ENCODE measurements at regions not wholly inside any gene's neighbourhood (a gene's known extent, or its start where the extent isn't known, plus 50 kb on each side); places are given as distances from the start of the nearest gene placed in this dataset.

DNA sequence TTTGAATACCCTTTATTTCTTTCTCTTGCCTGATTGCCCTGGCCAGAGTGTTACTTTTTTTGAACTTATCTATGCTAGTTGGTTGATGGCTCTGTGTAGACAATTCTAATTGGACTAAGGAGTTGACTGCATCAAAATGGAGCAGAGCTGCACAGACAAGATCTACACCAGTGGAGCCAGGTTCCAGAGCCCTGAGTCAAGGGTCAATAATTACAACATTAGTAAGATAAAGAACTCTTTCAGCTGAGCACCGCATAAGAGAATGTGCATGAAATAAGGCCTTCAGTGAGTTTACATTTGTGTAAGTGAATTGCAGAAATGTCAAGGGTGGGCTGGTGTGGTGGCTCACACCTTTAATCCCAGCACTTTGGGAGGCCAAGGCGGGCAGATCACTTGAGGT is 599.7 kb upstream of the TENM3 start:
- no peak for DNase-seq

DNA sequence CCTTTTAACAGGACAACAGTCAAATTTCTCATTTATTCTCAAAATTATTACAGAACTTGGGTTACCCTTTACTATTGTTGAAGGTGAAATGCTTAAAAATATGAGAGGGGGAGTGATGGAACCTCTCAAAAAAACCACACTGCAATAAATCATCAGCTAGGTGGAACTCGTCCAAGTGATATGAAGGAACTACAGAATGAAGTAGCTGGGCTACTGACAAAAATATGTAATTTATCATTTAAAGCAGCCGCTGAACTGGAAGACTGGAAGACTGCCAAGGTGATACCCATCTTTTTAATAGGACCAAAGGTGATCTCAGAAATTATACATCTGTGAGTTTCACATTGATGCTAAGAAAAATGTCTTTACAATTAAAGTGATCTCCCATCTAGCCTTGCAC is 597.7 kb upstream of the TENM3 start:
- no peak for DNase-seq

DNA sequence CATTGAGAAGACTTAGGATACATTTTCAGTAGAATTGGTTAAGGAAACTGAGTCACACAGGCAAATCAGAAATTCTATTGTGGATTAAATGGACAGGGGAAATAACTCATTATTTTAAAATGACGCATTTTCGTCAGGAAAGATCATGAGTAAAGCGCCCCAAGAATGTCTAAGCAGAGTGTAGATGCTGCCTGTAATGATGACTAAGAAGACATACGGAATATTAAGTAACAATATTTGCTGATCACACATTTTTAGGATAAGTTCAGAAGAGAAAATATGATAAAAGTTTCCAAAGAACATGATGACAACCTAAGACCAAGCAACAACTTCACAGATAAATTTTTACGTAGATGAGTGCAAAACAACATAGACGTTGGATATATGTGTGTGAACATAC is 596.3 kb upstream of the TENM3 start:
- DNase-seq: no peak

DNA sequence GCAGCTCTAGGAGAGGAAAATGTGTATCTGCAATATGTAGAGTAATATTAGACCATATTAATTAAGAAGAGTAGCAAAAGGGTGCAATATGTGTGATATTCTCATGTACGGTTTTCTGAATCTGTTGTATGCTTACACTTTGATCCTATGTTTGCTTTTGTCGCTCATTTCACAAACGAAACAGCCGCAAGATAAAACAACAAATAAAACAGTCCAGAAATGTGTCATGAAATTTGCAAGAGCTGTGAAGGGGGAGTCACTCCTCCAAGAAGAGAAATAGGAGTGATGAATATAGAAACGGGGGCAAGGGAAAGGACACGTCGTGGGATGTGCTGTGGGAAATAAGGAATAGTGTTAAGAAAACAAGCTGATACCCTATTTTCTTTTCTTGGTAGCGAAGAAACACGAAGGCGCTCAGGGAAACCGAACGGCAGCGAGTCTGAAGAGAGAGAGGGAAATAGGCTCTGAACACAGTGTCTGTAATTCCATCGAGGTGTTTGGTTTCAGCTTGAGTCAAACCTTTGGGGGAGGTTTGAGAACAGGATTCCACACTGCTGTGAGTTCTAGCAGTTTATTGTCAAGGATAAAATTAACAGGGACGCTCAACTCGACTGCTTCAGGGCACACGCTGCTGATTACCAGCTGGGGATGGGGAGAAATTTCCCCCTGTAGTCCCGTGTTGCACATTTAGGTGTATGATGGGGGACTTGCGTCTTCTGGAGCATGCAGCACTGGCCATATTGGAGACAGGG is 595.6 kb upstream of the TENM3 start:
- DNase-seq: no peak

DNA sequence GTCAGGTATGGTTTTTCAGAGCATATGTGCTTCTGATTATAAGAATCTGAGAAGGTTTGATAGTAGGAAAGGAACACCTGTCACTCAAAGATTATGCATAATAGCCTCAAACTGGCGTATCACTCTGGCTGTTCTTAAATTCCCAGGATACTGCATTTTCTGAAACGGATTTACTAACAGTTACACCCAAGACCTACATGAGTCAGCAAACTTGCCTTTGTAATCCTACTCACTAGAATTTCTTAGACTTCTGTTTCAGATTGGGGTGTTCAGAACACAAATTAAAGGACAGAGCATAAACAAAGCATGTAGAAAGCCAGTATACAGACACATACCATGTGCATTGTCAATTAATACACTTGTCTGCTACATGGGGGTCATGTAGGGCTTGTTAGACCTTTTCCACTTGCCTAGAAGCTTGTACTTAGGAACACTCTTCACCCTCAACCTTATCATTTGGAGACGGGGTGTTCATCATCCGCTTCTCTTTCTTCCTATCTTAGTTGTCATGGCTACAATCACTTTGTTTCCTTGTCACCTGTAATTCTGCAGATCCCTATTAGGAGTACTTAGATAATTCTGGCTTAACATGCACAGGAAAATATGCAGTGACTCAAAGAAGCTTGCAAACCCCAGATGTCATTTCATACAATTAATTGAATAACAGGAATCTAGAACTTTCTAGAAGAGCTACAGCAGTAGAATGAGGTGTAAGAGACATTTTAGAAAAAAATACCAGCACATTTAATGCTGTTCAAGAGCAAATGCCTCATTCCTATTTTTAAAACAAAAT is 593.0 kb upstream of the TENM3 start:
- DNase-seq: no peak

DNA sequence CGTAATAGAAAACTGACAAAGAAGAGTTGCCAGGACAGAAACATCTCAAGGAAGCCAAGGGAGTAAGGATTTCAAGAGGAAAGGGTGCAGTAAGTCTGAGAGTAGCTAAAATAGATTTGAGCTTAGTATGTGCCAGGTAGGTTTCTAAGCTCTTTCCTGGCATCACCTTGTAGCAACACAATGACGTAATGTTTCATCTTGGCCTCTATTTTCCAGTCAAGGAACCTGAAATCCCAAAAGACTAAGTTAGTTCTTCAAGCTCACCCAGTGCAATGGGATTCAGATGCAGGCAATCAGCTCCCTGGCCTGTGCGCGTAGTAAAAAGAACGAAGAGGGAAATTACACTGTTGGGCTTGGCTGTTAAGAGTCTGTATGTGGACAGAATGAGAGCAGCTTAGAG is 586.5 kb upstream of the TENM3 start:
- DNase-seq: no peak

DNA sequence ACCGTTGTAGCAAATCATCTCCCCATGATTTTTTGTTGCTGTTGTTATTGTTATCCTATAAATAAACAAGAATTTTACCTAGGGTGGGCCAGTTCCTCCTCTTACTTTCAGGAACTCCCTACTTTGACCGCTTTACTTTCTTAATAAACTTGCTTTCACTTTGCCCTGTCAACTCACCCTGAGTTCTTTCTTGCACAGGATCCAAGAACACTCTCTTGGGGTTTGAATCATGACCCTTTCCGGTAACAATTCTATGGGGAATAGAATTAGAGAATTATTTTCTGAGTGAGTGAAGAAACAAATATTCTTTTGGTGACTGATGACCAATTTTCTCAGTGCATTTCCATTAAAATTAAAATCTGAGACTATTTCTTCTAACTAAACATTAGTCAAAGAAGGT is 584.0 kb upstream of the TENM3 start:
- DNase-seq: no peak

DNA sequence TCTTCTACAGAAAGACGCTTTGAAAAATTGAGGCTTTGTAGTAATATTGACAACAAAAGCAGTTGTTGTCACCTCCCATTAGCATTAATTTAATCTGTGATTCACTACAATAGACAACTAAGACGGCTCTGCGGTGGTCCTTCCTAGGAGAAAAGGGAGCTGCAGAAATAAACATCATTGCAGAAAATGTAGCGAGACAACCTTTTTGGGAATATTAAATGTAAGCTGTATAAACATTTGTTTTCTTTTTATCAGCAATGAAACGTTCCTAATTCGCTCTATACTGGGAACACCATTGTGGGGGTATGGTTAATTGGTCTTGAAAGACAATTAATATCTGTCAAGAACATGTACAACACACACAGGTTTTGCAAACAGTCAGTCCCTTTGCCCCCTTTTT is 583.3 kb upstream of the TENM3 start:
- no peak for DNase-seq

DNA sequence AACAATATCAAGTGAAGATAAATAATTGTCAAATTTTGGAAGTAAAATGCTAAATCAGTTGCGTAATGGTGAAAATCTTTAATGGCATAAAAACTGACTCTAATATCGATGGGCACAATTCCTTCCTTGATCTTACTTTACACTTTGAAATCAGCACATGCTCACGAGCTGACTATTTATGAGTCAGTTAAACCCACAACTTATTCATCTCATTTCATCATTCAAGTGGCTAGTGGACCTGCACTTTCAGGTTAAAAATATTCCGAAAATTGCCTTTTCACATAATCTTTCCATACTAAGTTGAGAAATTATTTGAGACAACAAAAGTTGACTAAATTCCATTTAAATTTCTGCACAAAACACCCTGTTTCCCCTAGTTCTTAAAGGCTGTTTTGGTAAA is 582.1 kb upstream of the TENM3 start:
- no peak for DNase-seq

DNA sequence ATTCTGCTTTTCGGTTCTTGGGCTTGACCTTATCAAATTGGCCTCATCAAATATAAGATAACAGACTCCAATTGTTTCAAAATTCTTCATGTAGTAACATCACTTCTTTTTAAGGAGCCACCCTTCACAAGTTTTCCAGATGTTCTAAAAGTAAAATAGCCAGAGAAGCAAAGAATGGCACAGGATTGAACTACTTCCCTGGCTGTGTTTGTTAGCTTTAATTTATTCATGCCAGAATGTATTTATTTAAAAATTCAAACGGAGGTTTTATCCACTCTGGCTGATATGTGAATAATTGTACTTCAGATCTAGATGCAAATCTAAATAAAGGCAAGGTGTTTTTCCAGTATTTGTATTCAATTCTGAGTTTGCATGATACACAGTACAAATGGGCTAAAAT is 581.3 kb upstream of the TENM3 start:
- no peak for DNase-seq

DNA sequence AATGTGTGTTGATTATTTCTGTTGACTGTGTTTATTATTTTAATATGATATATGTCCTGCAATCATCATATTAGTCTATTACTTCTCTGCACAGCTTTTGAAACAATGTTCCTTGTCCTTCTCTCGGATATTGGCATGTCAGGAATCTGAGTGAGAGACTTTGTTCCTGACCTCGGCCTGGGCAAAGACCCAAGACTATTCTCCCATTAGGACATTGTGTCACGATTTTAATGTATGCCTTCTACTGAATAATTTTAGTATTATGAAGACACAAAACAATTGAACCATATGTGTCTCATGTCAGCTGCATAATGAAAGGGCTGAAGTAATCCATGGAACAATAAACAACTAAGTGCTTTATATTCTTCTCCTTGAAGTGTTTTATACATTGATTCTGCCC is 580.8 kb upstream of the TENM3 start:
- DNase-seq: no peak

DNA sequence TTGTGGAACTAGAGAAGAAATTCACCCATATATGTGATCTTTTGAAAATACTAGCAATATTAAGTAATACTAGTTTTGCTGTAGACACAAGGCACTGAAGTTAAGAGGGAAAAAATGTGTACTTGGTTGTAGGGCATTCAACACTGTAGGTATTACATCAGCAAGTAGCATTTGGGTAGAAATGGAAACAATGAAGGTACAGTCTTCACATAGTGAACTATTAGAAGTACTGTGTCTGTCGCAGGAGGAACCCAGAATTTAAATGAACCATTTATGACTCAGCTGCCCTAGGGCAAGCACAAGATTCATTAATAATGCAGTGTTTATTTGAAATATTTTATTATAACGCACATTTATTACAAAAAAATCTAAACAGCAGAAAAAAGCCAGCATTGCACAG is 572.7 kb upstream of the TENM3 start:
- DNase-seq: no peak

DNA sequence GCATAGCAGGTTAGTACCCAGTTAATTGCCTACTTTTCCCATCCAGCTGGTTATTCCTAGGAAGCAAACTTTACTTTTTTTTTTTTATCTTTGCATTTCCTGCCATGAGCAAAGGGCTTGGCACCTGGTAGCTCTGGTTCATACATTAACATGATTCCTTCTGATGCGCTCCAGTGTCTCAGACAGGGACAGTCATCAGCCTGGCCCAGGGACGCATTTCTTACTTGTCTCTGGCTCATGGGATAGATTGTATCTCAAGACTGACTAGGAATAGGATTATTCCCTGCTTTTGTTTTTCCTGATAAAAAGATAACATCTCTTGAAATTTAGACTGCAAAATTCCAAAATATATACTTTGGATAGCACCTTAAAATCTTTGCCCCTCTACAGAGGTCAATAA is 571.5 kb upstream of the TENM3 start:
- DNase-seq: no peak

DNA sequence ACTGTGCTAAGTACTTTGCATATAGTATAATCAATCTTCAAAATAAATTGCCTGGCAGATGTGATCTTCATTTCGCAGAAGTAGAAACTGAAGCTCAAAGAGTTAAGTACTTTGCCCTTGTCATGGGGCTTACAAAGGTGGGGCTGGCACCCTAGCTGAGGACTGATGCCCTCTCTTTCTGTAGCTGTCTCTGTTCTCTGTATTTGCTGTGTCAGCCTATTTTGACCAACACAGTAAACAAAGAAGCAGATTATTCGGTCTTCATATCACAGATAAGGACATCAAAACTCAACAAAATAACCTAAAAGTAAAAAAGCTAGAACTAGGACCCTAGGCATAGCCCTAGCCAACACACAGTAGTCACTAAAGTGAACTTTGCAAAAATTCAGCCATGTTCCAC is 570.5 kb upstream of the TENM3 start:
- no peak for DNase-seq

DNA sequence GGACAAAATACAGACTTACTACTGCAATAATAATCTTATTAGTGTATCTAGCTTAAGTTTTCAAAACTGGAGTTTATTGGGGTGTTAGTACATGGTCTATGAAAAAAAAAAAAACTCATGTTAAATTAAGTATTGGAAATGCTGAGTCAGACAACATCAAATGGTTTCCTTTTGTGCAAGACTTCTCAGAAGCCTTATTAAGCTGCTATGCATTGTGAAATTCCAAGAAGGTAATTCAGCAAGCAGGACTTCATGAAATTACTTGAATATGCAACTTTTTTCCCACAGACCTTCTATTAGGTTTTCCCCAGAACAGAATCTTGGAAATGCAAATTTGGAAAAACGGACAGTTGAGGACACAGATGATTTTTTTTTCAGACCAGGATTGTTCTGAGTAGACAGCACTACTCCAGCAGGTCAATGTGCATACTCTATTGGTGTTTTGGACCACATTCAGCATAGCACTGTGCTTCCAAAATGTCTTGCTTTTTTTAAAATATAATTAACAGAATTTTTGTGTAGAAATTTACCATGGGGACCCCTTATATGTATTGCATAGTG is 568.8 kb upstream of the TENM3 start:
- no peak for DNase-seq

DNA sequence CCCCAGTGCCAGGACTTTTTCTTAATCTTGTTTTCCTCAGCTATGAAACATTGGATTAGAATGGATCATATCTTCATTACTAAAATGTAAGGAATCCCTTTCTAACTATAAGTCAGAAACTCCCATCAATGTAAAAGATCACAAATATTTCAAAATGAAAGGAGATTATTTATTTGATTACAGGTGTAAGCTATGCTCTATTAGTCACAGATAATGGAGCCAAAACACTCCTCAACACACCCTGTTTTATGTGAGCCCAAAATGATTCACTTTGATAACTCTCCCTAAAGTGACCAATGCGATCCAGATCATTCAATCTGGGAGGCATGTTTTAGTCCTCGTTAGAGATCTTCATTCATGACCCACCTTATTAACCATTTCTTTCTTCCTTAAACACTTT is 566.7 kb upstream of the TENM3 start:
- DNase-seq: no peak

DNA sequence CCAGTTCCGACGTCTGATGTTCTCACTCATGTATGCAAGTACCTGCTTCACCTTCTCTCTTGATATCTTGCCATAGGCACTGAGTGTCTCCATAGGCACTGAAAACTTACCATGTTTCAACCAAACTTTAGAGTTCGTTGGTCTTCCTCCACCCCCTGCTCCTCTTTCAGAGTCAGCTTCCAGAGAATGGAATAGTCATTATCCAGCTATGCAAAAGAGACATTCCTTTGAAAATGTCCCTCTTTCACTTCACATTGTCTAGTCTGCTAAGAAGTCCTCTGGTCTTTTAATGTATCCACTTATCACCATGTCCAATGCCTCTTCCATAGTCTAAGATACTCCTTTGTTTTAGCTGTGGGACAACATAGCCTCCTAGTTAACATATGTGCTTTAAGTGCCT is 566.0 kb upstream of the TENM3 start:
- DNase-seq: no peak

DNA sequence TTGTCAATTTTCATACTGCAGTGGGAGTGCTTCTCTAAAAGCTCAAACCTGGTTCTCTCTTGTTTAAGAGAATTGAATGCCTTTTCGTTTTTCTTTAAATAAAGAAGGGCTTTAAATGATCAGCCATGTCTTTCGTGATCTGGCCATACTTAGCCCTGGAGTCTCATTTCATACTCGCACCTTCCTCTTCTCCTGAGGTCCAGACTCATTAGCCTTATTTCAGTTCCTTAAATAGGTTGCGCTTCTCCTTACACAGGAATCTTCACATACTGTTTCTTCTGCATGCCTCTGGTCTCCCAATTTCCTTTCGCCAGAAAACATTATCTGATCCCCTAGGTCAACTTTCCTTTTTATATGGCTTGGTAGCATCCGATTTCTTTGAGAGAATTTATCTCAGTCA is 565.6 kb upstream of the TENM3 start:
- DNase-seq: no peak

DNA sequence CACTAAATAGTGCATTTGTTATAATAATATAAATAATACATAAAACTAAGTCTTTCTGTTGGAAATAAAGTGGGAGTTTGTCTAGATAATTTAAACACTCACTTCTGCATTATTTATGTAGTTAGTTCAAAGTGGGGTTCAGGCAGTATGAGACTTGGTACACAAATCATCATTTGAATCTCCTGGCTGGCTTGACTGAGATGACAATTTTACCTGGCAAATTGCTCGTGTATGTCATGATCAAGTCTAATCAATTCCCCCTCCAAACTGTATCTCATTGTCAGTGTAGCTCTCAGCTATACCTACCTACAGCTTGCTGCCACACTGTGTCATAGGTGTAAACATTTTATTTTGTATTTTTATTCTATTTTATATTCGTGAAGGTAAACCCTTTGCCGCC is 563.4 kb upstream of the TENM3 start:
- DNase-seq: no peak

DNA sequence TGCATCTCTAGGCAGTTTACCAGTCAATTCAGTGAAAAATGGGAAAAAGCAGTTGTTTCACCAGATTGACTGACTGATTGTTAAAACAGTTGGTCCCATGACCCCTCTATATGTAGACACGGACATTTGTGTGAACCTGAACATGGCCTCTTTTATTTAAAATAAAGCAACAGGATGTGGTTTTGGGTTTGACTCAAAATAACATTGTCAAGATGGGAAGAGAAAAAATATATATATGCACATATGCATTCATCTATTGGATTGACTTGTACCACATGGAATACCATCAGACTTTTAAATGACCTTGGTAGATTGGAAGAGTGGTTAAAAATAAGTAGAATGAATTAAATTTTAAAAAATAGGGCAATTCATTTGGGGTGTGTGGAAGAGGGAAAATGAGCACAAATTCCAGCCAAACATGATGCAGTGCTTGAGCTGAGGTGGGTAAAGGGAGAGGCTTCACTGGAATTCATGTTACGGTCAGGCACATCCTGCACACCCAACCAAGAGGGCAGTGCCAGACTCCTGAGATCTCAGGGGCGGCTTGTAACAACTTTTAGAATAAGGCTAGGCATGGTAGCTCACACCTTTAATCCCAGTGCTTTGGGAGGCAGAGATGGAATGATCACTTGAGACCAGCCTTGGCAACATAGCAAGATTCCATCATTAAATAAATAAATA is 560.7 kb upstream of the TENM3 start:
- DNase-seq: no peak

DNA sequence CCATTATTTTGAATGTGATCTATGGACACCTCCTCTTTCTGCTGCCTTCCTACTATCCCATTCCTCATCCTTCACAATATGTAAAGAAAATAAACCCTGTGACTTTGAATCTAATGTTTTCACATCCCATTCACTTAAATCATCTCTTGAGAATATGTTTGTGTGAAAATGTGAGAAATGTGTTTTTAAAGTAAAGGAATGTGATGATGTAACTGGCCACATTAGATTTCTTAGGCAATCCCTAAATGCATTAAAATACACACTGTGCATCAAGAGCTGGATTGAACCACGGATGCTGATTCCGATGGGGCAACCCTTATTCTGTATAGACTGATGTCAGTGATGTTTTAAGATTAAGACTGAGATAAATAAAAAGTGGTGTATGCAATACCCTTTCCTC is 558.9 kb upstream of the TENM3 start:
- DNase-seq: no peak

DNA sequence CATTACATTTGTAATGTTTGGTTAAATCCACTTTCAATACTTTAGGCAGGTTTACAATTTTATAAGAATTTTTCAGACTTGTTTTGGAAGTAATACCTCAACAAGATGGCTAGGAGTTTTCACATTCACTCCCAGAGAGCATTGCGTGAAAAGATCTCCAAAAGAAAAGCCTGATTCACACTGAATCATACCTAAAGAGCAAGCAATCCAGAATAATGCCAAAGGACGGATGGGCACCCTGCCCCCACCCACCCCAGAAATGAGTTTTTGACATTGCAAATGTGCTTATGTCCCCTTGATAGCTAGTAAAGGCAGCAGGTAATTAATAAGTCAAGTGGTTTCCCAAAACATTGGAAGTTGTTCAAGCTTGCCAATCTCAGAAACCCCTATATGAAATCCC is 557.7 kb upstream of the TENM3 start:
- no peak for DNase-seq

DNA sequence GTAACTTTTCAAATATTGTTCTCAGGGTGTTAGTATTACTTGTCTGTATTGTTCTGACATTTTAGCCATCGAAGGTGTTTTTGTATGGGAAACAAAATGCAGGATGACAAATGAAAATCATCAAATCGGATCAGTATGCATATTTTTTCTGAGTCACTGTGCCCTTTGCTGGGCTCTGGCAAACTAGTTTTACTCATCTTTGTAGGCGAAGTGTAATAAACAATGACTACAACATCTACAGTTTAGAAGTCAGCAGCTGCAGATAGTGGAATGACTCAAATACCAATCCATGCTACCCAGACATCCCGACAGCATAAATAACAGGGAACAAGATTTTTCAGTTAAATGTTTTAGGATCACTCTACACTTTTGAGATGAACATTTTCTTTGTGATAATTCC is 557.3 kb upstream of the TENM3 start:
- no peak for DNase-seq

DNA sequence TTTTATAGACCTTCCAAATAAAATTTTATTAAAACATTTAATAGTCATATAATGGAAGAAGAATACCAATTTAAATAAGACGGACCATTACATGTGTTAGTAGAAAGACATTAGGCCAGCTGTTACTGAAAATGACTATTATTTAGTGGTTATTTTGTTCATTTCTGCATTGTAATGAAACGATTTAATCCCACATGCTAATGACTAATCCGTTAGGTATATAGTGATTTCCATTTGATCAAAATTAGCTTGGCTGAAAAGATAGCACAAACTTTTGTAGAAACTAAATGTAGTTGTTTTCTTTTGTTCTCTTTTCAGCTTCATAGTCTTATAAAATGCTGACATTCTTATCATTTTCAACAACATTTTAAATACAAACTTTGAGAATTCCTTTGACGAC is 556.1 kb upstream of the TENM3 start:
- no peak for DNase-seq
